Right forelimb (tissue), 1 donor: ENCODE measurements at regions not wholly inside any gene's neighbourhood (a gene's known extent, or its start where the extent isn't known, plus 50 kb on each side); places are given as distances from the start of the nearest gene placed in this dataset.
"Not testable (repeated sequence)": the region's sequence is repeated elsewhere in the genome, so short reads cannot be mapped to it uniquely, and the experiment has no call there.

Experiments used
- DNase-seq: peaks from one replicate; pipeline ENCODE4 v3.0.0-alpha.2; 2018

DNA sequence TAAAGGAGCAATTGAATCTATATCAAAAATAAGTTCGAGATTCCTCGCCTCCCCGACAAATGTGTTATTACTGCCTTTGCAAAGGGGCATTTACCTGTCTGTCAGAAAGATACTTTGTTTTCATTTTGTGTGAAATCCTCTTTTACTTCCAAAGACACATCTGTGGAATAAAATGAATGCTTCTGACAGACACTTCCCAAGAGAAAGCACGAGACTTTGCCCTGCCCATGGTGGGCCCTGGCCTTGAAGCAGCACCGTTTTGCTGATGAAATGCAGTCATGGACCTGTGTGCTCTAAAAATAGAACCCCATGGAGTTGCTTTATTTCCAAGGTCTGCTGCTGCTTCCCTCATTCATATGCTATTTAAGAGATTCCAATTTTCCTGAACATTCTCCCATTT, 85.9 kb upstream of the USP47 start:
- DNase-seq: no peak

DNA sequence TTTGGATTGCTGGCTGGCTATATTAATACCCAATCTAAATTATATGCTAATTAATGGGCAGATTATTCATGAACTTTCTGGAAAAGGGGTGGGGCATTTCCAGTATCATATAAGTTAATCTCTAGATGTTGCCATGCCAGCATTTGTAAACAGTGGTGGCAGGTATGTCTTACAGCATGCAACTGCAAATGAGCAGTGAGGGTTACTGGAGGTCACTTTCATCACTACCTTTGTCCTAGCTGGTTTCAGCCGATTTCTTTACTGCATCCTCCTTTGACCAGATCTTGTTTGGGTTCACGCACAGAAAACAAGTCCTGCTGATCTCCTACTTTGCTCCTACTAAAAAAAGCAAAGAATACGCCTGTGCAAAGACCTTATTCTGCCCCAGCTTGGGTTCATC, 89.1 kb upstream of the USP47 start:
- DNase-seq: no peak

- no peak for DNase-seq
Observed at GRCh38 chr11:11750017-11750878, 91.5 kb upstream of the USP47 start.

DNA sequence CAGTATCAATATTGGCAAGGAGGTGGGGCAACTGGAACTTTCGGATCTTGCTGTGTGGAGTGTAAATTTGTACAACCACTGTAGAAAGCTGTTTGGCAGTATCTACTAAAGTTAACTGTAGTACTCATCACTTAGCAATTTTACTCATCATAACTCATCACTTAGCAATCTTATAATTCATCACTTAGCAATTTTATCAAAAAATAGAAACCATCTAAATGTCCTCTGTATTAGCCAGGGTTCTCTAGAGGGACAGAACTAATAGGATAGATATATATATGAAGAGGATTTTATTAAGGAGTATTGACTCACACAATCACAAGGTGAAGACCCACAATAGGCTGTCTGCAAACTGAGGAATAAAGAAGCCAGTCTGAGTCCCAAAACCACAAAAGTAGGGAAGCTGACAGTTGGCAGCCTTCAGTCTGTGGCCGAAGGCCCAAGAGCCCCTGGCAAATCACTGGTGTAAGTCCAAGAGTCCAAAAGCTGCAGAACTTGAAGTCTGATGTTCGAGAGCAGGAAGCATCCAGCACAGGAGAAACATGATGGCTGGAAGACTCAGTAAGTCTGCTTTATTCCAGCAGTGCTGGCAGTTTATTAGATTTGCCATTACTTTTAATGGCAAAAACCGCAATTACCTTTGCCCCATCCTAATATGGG, 92.9 kb upstream of the USP47 start:
- no peak for DNase-seq

DNA sequence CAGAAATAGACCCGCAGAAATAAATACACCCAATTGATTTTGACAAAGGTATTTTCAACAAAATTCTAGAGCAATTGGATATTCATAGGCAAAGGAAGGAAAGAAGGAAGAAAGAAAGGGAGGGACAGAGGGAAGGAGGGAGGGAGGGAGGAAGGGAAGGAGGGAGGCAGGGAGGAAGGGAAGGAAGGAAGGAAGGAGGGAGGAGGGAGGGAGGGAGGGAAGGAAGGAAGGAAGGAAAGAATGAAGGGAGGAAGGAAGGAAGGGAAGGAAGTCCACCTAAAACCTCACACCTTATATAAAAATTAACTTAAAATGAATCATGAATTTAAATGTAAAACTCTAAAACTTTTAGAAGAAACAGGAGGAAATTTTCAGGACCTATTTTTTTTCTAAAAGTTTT, 94.2 kb upstream of the USP47 start:
- DNase-seq: no peak

GRCh38 chr11:11746449-11746848, 95.3 kb upstream of the USP47 start:
- DNase-seq: no peak

DNA sequence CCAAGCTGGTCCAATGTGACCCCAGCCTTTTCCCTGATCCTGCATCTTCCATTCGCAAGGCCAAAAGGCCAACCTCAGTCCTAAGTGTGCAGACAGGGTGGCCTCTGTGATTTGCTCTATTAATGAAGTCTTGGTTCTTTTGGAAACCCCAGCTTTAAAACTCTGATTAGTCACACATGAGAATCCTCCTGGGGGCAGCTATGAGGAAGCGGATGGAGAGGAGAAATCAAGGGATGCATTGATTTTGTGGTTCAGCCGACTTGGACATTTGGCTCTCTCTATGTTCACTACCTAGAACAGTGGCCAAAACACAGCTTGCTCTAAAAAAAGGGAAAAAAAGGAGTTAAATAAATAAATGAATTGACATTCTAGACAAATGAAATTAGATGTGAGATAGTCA, 98.6 kb upstream of the USP47 start:
- no peak for DNase-seq

GRCh38 chr11:11742486-11742885, 99.3 kb upstream of the USP47 start:
- no peak for DNase-seq

DNA sequence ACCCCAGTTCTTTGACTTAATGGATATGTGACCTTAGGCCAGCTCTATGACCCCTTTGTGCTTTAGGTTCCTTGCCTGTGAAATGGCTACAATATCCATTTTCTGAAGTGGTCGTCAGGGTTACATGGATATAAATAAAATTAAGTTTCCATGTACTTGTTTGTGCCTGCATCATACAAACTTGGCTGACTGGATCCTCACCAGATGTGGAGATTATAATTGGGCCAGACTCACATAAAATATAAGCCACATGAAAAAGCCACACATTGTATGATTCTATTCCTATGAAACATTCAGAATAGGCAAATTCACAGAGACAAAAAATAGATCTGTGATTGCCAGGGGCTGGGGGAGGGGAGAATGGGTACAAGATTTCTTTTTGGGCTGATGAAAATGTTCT, 100.9 kb upstream of the USP47 start:
- DNase-seq: no peak

GRCh38 chr11:11740073-11740702, 101.6 kb upstream of the USP47 start:
- no peak for DNase-seq

- DNase-seq: no peak
Observed at GRCh38 chr11:11738370-11738769, 103.4 kb upstream of the USP47 start.

DNA sequence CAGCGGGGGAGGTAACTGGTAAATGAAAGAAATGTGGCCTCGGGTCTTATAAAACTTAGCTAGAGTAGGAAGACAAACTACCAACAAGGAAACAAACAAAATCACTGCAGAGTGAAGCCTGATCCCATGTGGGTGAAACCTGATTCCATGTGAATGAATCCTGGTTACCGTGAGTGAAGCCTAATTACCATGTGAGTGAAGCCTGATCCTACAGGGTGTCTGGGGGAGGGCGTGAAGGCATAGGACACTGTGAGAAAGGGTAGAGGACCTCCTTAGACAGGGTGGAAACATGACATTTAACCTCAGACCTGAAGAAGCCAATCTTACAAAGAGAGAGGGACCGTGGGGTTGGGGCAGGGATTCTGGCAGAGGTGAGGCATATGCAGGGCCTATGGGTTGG, 106.2 kb upstream of the USP47 start:
- no peak for DNase-seq

DNA sequence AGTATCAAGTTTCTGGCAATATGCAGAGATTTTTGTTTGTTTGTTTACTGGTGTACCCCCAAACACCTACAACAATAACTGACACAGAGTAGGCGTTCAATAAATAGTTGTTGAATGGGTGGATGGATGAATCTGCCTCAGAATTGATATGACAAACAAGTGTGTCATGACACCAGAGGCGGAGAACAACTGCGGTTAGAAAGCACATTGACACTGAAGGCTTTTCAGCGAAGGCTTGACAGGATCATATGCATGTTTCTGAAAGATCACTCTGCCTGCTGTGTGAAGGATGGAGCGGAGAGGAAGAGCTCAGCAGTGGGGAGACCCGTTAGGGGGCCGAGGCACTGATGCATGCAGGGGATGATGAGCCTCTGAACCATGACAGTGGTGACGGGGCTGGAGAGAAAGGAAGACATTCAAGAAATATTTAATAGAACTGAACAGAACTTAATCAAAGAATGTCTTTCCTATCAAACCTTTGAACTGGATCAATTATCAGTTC, 108.5 kb upstream of the USP47 start:
- no peak for DNase-seq

DNA sequence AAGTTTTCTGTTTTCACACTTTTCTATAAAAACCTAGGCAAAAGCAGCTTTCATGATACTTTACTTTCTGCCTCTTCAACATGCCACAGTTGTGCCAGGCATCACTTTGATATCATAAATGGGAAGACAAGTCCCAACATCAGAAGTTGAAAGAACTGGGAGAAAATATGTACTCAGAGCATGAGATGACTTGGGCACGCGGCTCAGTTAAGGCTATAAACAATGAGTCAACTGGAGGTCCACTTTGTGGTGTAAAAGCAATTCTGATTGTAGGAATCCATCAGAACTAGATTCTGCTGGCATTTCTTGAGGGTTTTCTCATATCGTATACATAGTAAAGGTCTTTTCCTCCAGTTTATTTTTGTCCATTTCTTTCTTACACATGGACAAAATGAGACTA, 109.7 kb upstream of the USP47 start:
- no peak for DNase-seq

DNA sequence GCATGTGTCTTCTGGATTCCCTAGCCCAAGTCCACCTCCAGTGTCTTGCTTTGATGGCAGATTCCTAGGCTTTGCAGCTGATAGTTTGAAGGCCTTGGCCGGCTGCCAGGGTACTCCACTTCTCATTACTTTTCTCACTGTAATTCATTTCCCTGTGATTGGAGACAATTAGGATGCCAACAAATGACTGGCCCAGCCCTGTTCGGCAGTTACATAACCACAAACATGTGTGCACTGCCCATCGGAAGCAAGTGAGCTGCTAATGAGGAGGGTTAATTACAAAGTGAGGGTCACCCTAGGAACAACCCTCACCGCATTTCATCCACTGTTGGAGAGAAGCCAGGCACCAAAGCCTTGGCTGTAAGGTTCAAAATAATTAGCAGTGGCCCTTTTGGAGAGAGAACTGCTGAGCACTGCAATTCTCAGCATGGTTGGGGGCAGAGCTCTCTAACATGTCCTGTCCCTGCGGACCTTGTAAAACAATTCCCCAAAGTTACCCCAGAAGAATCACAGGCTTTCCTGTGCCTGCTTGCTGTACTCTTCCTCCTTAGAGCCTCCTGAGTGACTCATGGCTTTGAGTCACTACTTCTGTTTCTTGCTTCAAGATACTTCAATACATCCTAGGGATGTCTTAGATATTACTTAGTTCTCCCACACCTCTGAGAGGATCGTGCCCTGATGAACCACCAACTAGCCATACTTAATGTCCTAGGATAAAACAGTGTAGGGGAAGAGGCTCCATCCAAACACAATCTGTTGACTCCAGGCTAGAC, 109.7 kb upstream of the GALNT18 start:
- no peak for DNase-seq

- DNase-seq: no peak
Observed at GRCh38 chr11:11728386-11728785, 106.6 kb upstream of the GALNT18 start.

DNA sequence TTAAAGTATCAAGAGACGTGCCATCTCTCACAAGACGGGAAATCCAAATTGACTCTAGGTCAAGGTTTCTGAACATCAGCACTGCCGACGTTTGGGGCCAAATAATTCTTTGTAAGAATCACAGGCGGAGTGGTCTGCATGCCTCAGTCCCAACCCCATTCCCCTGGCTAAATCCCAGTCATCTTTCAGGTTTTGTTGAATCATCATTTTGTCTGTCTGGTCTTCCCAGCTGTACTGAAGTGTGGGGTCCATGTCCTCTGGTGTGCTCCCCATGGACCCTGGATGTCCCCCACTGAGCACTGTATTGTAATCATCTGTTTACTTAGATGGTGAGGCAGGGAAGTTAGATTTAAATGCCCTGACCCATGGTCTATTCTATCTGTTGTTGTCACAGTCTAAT, 103.6 kb upstream of the GALNT18 start:
- DNase-seq: no peak

GRCh38 chr11:11724994-11725393, 103.2 kb upstream of the GALNT18 start:
- no peak for DNase-seq

- no peak for DNase-seq
Observed at GRCh38 chr11:11722861-11723260, 101.1 kb upstream of the GALNT18 start.

DNA sequence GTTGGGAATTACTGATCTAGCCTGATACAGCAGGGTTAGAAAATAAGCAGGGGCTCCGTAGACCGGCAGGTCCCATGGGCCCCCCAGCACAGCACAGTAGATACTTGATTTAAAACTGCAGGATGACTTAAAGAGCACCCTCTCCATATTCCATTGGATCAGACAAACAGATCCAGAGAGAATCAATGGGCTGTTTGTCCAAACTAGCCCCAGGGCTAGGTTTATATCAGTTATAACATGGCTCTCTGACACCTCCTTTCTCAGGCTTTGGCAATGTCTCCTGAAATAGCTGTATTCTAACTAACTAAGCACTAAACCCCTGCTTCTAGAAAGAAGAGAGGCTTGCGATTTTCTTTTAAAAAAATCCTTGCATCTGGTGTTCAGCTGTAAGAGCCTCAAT, 100.4 kb upstream of the GALNT18 start:
- no peak for DNase-seq

DNA sequence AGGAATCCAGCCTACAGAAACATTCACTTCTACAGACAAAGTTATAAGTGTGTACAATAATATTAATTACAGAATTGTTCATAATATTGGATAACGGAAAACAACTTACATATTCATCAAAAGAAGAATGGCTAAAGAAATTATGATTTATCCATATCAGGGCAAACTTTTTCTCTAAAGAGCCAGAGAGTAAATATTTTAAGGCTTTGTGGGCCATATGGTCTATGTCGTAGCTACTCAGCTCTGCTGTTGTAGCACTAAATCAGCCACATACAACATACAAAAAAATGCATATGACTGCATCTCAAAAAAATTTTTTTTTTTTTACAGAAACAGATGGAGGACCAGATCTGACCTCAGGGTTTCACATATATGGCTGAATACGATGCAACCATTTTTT, 96.7 kb upstream of the GALNT18 start:
- no peak for DNase-seq

DNA sequence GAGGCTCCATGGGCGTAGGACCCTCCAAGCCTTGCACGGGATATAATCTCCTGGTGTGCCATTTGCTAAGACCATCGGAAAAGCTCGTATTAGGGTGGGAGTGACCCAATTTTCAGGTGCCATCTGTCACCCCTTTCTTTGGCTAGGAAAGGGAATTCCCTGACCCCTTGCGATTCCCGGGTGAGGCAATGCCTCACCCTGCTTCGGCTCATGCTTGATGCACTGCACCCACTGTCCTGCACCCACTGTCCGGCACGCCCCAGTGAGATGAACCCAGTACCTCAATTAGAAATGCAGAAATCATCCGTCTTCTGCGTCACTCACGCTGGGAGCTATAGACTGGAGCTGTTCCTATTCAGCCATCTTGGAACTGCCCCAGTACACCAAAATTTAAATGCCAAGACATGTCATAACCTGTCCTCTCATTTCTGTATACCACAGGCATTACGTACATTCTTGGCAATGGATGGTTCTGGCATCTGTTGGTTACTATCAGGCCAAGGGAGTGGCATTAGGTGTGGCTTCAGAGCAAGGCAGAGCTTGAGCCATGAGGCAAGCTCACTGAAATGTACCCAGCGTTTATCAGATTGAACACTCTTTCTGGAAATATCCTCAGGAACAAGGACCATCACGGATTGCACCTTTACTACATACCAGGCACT, 95.4 kb upstream of the GALNT18 start:
- no peak for DNase-seq

- DNase-seq: not testable (repeated sequence)
Observed at GRCh38 chr11:11715075-11715474, 93.3 kb upstream of the GALNT18 start.
